ENCODE measurements at regions not wholly inside any gene's neighbourhood (a gene's known extent, or its start where the extent isn't known, plus 50 kb on each side); places are given as distances from the start of the nearest gene placed in this dataset.

DNA sequence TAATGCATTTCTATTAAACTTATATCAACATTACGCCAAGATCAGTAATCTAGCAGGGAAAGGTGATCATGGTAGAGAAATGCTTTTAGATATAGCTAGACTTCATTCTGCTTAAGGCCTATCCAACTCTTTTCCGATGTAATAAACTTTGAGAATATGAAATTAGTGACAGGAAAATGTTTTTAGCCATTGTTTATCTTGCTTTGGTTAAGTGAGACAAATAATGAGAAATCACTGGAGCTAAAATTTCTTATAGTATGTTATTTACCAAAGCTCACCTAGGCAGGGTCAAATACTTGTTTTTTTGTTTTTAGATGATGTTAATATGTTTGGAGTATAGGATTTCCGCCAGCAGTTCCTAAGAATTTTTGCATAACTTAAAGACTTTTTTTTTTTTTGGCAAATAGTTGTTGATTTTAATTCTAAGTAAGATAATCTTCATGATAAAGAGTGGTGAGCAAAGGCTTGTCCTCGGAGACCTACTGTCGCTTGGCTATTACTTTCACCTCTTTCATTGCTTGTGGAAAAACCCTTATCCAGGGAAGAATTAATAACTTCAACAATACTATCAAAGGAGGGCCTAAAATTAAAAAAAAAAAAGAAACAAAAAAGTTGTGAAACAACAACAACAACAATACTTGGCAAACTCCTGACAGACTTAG, 98.3 kb downstream of the SOX4 start:
- H3K79me2 ChIP-seq (ENCODE audit: control insufficient read depth, insufficient read depth, low read length): peaks cover 30% of the 10 kb centered on the region
- CTCF ChIA-PET: no interaction called here

More for the DNA sequence above, 98.3 kb downstream of the SOX4 start:
- no peak overlapping the region for H3K9ac ChIP-seq (replicated peaks; ENCODE audit: extremely low read depth, insufficient read depth, low read length)
- no peaks in the 10 kb centered on the region for H3K9me1 ChIP-seq (replicated peaks; ENCODE audit: control insufficient read depth, extremely low read depth, insufficient read depth, low read length)
- TF ChIP-seq GATA2 (IDR thresholded peaks at IDR 0.05; ENCODE audit: insufficient read depth, insufficient read length, low read depth, low read length) (no peak), JUN (IDR thresholded peaks at IDR 0.05; ENCODE audit: borderline replicate concordance, insufficient read depth, insufficient read length, low read depth) (no peak), POLR2A (IDR thresholded peaks at IDR 0.05; ENCODE audit: low read depth, low read length) (no peak), EZH2 (IDR thresholded peaks at IDR 0.05; ENCODE audit: borderline replicate concordance, low read depth, low read length, severe bottlenecking) (no peak), POLR2AphosphoS5 (IDR thresholded peaks at IDR 0.05; ENCODE audit: insufficient read depth, low read depth, low read length) (no peak), FOS (IDR thresholded peaks at IDR 0.05; ENCODE audit: borderline replicate concordance, insufficient read depth, low read length) (no peak), MYC (IDR thresholded peaks at IDR 0.05; ENCODE audit: low read depth, low read length) (no peak)
- TF ChIP-seq, protein P1, sequence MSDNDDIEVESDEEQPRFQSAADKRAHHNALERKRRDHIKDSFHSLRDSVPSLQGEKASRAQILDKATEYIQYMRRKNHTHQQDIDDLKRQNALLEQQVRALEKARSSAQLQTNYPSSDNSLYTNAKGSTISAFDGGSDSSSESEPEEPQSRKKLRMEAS (IDR thresholded peaks at IDR 0.05; ENCODE audit: insufficient read depth, insufficient read length): no peak
- TF ChIP-seq, protein P2, sequence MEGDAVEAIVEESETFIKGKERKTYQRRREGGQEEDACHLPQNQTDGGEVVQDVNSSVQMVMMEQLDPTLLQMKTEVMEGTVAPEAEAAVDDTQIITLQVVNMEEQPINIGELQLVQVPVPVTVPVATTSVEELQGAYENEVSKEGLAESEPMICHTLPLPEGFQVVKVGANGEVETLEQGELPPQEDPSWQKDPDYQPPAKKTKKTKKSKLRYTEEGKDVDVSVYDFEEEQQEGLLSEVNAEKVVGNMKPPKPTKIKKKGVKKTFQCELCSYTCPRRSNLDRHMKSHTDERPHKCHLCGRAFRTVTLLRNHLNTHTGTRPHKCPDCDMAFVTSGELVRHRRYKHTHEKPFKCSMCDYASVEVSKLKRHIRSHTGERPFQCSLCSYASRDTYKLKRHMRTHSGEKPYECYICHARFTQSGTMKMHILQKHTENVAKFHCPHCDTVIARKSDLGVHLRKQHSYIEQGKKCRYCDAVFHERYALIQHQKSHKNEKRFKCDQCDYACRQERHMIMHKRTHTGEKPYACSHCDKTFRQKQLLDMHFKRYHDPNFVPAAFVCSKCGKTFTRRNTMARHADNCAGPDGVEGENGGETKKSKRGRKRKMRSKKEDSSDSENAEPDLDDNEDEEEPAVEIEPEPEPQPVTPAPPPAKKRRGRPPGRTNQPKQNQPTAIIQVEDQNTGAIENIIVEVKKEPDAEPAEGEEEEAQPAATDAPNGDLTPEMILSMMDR (IDR thresholded peaks at IDR 0.05; ENCODE audit: extremely low read depth in 1 of 2, insufficient read depth in 1 of 2, low read depth in 1 of 2, low read length in 2 of 2): no peak
- POLR2A ChIA-PET: interaction anchor here (0.5 kb wide), 1 partner anchor 98 kb away, joined by 4 read pairs; no protein-coding TSS in a partner anchor
- no peak overlapping the region for H3K4me2 ChIP-seq (ENCODE audit: insufficient read depth, low read length)
- no peaks in the 10 kb centered on the region for H3K9me3 ChIP-seq (replicated peaks; ENCODE audit: control insufficient read depth, insufficient read depth, low read length)
- BruUV-seq (replicated peaks): no TSS peak
- no peak overlapping the region for H3K4me3 ChIP-seq (replicated peaks in 1 of 3; ENCODE audit: insufficient read depth in 1 of 3, low read depth in 1 of 3, low read length in 3 of 3)
- H4K20me1 ChIP-seq (replicated peaks; ENCODE audit: control insufficient read depth, extremely low read depth, insufficient read depth, low read length): peaks cover 3% of the 10 kb centered on the region
- FAIRE-seq (no peak), DNase-seq (ENCODE audit: low read depth, low spot score) (no peak)
- H3K36me3 ChIP-seq (ENCODE audit: control insufficient read depth in 2 of 2, extremely low read depth in 1 of 2, insufficient read depth in 2 of 2, low read length in 2 of 2): no peaks in the 10 kb centered on the region
- intact Hi-C loops (cut with micrococcal nuclease): no loop called here
- dilution Hi-C loops (cut with MboI; ENCODE audit: extremely low pct_ligation_motif_present, low sequenced_read_pairs): no loop called here
- H2AFZ ChIP-seq (ENCODE audit: low read depth, low read length): no peak overlapping the region
- no peaks in the 10 kb centered on the region for H3K27me3 ChIP-seq (ENCODE audit: control insufficient read depth in 2 of 2, insufficient read depth in 2 of 2, low read length in 2 of 2)
- H3K4me1 ChIP-seq (ENCODE audit: control insufficient read depth, extremely low read depth, insufficient read depth, low read length): peaks cover 6% of the 10 kb centered on the region
- no peak overlapping the region for H3K27ac ChIP-seq (ENCODE audit: insufficient read depth, low read depth, low read length)

All from endothelial cell of umbilical vein (primary cell).